GM12891 (cell line): ENCODE measurements at regions not wholly inside any gene's neighbourhood (a gene's known extent, or its start where the extent isn't known, plus 50 kb on each side); places are given as distances from the start of the nearest gene placed in this dataset.

Source experiments
- DNase-seq: peaks from one replicate; pipeline ENCODE4 v3.0.0; 2011; ENCODE audit warnings: low spot score; ENCODE audit not compliant: insufficient read length
- FAIRE-seq: peaks from 2 replicates; lab custom pipeline; 2011; peaks lifted over from hg19 to GRCh38; lab: Jason Lieb, UNC
- PAX5 ChIP-seq: IDR thresholded peaks from 2 replicates; pipeline ENCODE4 v1.6.1; 2011; ENCODE audit warnings: low read length, moderate library complexity, mild to moderate bottlenecking; ENCODE audit not compliant: insufficient read depth, severe bottlenecking
- POLR2A ChIP-seq: IDR thresholded peaks from 2 replicates; pipeline ENCODE4 v1.6.1; 2011; ENCODE audit warnings: low read depth, low read length, control low read depth
- POLR2AphosphoS5 ChIP-seq: IDR thresholded peaks from 2 replicates; pipeline ENCODE4 v1.6.1; 2011; ENCODE audit warnings: low read depth, low read length, control low read depth
- POU2F2 ChIP-seq: IDR thresholded peaks from 2 replicates; pipeline ENCODE4 v1.6.1; 2011; ENCODE audit warnings: low read depth, mild to moderate bottlenecking, control low read depth, low read length, moderate library complexity
- SPI1 ChIP-seq: IDR thresholded peaks from 2 replicates; pipeline ENCODE4 v1.6.1; 2011; ENCODE audit warnings: low read depth, low read length, control low read depth
- TAF1 ChIP-seq: IDR thresholded peaks from 2 replicates; pipeline ENCODE4 v1.6.1; 2011; ENCODE audit warnings: low read depth, low read length, control low read depth

DNA sequence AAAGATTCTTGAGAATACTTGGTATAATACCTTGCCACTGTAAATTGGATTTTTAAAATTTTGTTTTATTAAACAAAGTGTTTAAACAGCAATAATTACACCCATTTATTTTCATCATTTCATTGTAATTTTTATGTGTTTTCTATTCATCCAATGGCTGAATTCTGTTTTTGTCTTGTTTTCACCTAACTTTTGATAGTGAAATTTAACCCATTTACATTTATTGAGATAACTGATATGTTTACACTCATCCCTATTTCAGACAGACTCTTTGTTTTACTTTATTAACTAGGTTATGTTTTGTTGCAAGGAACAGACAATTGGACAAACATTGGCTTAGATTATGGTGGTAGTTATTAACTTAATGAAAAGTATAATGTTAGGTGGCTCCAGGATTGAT is 113.1 kb upstream of the REG3A start:
- TF ChIP-seq TAF1 (no peak), POLR2A (no peak), POU2F2 (no peak), PAX5 (no peak), SPI1 (no peak), POLR2AphosphoS5 (no peak)
- no peak for FAIRE-seq
- DNase-seq, result no peak

DNA sequence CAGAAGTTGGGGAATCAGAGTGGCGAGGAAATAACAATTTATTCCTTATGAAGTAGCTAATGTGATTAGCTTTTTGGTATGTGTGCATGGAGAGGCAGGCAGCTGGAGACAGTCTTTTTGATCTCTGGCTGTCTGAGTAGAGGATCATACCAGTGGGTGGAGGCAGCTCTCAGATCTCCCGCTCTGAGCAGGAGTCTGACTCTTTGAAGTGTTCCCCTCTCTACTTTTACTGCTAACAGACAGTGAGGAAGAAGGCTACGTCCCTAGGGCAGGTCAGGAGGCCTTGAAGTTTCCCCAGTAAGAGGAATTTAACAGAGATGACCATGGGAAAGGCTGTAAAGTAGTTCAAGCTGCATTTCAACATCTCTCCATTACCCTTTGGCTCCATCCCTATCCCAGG is 111.9 kb upstream of the REG3A start:
- FAIRE-seq (no peak), DNase-seq (no peak)
- no peak for TF ChIP-seq POLR2AphosphoS5
- TF ChIP-seq PAX5, result no peak
- no peak for TF ChIP-seq POU2F2
- no peak for TF ChIP-seq POLR2A
- TF ChIP-seq SPI1, result no peak

DNA sequence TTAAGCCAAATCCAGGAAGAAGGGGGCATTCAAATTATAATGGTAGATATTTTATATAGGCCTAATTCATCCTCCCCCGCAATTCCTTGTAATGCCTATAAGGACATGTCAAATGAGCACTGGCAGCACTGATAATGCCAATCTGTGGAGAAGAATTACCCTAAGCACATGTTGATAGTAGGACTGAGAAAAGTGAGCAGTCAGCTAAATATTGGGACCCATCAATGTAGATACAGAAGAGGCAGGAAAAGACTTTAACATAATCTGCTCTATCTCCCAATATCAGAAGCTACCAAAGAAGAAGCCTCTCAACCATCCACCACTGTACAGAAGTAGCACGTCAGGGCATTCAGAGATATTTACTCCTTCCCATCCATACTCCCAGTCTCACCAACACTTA is 101.3 kb upstream of the REG3A start:
- no peak for DNase-seq
- no peak for FAIRE-seq

DNA sequence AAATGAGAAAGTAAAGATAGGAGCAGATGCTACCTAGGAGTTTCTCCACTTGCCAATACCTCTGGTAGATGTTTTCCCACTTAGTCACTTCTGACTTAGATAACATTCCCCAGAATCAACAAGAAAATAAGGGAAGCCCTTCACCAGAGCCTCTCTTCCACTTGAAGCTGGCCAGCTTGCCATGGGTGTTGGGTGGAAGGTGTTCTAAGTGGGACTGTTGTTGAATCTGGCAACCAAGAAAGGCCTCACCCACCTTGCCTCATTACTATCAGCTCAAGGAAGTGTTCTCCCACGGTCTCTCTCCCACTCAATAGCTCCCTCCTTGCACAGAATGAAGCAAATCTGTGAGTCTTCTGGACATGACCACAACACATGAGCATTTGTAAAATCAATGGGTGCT is 100.4 kb upstream of the REG3A start:
- TF ChIP-seq POLR2AphosphoS5, result no peak
- no peak for TF ChIP-seq PAX5
- TF ChIP-seq POU2F2, result no peak
- TF ChIP-seq TAF1, result no peak
- FAIRE-seq, result no peak
- DNase-seq, result no peak

More for the DNA sequence above, 101.3 kb upstream of the REG3A start:
- TF ChIP-seq POU2F2, result no peak
- no peak for TF ChIP-seq PAX5
- no peak for TF ChIP-seq TAF1
- no peak for TF ChIP-seq POLR2AphosphoS5
- TF ChIP-seq POLR2A, result no peak
- no peak for TF ChIP-seq SPI1

DNA sequence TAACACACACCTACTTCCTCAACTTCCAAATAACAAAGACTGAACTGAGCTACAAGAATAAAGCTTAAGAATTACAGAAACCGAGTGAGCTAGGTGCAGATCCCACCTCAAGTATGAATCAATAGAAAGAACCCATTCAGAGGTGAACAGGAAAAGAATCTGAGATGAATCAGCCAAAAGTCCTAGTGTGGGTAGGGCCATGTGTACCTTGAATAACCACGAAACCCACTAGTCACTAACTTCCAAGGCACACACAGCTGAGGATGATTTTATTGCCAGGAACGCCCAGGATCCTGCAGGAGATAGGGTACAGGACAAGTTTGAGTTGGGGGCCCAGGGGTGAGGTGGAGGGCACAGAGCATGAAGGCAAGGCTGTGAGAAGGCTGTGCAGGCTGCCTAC is 99.7 kb upstream of the REG3A start:
- no peak for TF ChIP-seq POU2F2
- TF ChIP-seq SPI1, result no peak
- no peak for TF ChIP-seq POLR2AphosphoS5
- TF ChIP-seq TAF1, result no peak
- TF ChIP-seq POLR2A, result no peak
- no peak for TF ChIP-seq PAX5
- DNase-seq (no peak), FAIRE-seq (no peak)

DNA sequence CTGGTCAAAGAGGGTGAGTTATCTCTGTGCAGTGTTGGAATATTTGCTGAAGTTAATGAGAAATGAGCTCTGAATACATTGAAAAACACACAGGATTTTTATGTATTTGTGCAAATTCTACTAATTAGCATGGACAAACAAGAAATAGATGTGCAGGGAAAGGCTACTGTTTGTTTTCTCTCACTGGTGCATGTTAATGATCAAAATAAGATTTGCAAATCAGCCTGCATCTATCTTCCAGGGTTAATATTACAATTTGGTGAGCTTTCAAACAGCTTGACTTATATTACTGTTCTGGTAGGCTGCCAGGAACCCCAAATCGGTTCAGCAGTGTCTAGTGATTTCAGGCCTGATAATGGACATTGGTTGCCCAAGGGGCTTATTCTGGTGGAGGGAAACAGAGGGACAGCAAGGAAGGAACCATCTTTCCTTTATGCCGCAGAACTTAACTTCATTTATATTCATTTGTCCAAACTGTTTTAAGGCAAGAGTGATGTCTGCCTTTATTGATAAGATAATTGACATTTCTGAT is 93.8 kb upstream of the REG3A start:
- DNase-seq (no peak), FAIRE-seq (no peak)
- TF ChIP-seq POLR2A, result no peak
- no peak for TF ChIP-seq POU2F2
- no peak for TF ChIP-seq TAF1
- no peak for TF ChIP-seq SPI1
- no peak for TF ChIP-seq POLR2AphosphoS5
- TF ChIP-seq PAX5, result no peak

DNA sequence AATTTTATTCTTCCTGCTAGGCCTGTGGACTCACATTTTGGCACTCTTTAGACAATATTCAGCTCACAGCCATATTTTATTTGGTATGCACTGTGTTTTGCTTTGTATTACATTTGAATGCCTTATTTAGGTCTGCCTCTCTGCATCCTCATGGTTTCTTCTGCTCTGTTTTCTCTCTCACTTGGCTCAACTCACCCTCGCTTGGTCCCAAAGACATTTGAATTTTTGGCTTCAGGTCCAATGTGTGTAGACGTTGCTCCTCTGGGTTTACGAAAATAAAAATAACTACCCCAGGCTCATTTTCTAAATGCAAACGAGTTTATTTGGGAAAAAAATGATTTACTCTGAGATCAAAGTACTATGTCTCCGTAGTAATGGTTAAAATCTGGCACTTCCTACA is 91.1 kb upstream of the REG3A start:
- no peak for DNase-seq
- no peak for TF ChIP-seq POLR2A
- TF ChIP-seq TAF1, result no peak
- TF ChIP-seq PAX5, result no peak
- TF ChIP-seq POLR2AphosphoS5, result no peak
- TF ChIP-seq SPI1, result no peak
- TF ChIP-seq POU2F2, result no peak
- no peak for FAIRE-seq

DNA sequence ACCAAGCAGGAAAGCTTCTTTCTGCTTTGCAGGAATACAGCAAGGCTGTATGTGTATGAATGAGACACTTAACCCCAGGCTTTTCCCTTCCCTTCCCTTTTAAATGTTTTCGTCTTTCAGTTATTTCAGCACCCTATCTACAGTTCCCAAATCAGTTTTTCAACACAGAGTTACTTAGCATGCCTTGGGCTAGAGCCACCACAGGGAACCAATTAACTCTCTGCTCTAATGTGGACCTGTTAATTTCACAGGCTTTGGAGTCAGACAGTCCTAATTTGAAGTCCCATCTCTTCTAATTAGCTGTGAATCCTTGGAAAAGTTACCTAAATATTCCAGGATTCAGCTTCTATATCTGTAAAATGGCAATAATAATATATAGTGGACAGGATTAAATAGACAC is 89.2 kb upstream of the REG3A start:
- FAIRE-seq, result no peak
- no peak for DNase-seq
- TF ChIP-seq SPI1 (no peak), TAF1 (no peak), POLR2A (no peak), PAX5 (no peak), POLR2AphosphoS5 (no peak), POU2F2 (no peak)

DNA sequence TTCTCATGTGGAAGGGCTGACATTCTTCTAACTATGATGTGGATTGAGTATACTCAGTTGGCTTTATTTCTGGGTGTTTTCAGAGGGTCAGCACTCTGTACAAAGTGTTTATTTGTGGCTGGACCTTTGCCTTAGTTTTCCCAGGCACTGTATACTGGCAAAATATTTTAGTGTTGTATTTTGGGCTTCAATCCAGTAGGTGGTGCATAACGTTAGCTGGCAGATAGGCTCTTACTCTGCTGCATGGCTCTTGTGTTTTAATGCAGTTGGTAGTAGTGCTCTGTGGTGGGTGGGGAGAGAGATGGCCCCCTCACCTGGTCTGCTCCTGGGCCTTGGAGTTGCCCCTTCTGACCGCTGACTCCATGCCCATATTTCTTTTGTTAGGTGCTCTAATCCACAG is 75.6 kb upstream of the REG3A start:
- no peak for TF ChIP-seq TAF1
- no peak for TF ChIP-seq POLR2A
- TF ChIP-seq POU2F2, result no peak
- TF ChIP-seq POLR2AphosphoS5, result no peak
- TF ChIP-seq PAX5, result no peak
- no peak for TF ChIP-seq SPI1
- FAIRE-seq (no peak), DNase-seq (no peak)

DNA sequence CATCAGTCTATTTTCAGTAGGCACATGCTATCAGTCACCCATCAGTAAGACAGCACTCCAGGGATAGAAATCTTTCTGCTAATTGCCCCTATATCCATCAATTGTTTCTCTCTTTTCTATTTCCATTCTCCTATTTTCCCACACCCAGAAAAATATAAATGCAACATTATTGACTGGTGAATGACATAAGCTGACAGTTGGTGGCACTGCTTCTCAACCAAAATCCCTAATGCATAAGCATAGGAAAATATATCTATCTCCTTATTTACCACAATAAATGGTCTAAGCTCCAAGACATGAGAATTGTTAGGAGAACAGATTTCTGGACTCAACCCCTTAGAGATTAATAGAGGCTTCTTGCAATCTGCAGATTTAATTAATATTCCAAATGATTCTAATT is 64.0 kb upstream of the REG3A start:
- DNase-seq (no peak), FAIRE-seq (no peak)
- TF ChIP-seq SPI1, result no peak
- TF ChIP-seq TAF1, result no peak
- TF ChIP-seq PAX5, result no peak
- TF ChIP-seq POLR2AphosphoS5, result no peak
